AG08395 (cell line): ENCODE measurements at regions not wholly inside any gene's neighbourhood (a gene's known extent, or its start where the extent isn't known, plus 50 kb on each side); places are given as distances from the start of the nearest gene placed in this dataset.
"Not testable (repeated sequence)": the region's sequence is repeated elsewhere in the genome, so short reads cannot be mapped to it uniquely, and the experiment has no call there.

Source experiments
- DNase-seq: peaks from one replicate; pipeline ENCODE4 v3.0.0; 2012; ENCODE audit warnings: mixed read lengths, low spot score

GRCh38 chr5:131107128-131107527 lies 57.9 kb downstream of the HINT1 start:
- DNase-seq = no peak

GRCh38 chr5:131104169-131104808 lies 60.8 kb downstream of the HINT1 start:
- DNase-seq = no peak

- no peak for DNase-seq
Measured at GRCh38 chr5:131096774-131097710, 68.0 kb downstream of the HINT1 start.

GRCh38 chr5:131095561-131095960 lies 69.5 kb downstream of the HINT1 start:
- DNase-seq = not testable (repeated sequence)

- no peak for DNase-seq
Measured at GRCh38 chr5:131084436-131084835, 80.6 kb downstream of the HINT1 start.

- DNase-seq = peak; percentile 8
Measured at GRCh38 chr5:131081913-131082488, 83.1 kb downstream of the HINT1 start.

- DNase-seq = peak; percentile 27
Measured at GRCh38 chr5:131081374-131081773, 83.7 kb downstream of the HINT1 start.

GRCh38 chr5:131079232-131079631 lies 85.8 kb downstream of the HINT1 start:
- DNase-seq = no peak

- no peak for DNase-seq
Measured at GRCh38 chr5:131068893-131069643, 96.0 kb downstream of the HINT1 start.

GRCh38 chr5:131068076-131068475 lies 97.0 kb downstream of the HINT1 start:
- no peak for DNase-seq

GRCh38 chr5:131067636-131068035 lies 97.4 kb downstream of the HINT1 start:
- no peak for DNase-seq

- no peak for DNase-seq
Measured at GRCh38 chr5:131064669-131065371, 100.2 kb downstream of the HINT1 start.

- no peak for DNase-seq
Measured at GRCh38 chr5:131042021-131042789, 122.9 kb downstream of the HINT1 start.

- DNase-seq = no peak
Measured at GRCh38 chr5:131023498-131023865, 141.6 kb downstream of the HINT1 start.

- DNase-seq = no peak
Measured at GRCh38 chr5:131022811-131023497, 142.1 kb downstream of the HINT1 start.

GRCh38 chr5:131021646-131022045 lies 143.4 kb downstream of the HINT1 start:
- DNase-seq = no peak

GRCh38 chr5:131019601-131020315 lies 145.3 kb downstream of the HINT1 start:
- no peak for DNase-seq

GRCh38 chr5:131019111-131019510 lies 145.9 kb downstream of the HINT1 start:
- no peak for DNase-seq

- DNase-seq = no peak
Measured at GRCh38 chr5:131008329-131008728, 156.7 kb downstream of the HINT1 start.
